A549 (cell line): ENCODE measurements at regions not wholly inside any gene's neighbourhood (a gene's known extent, or its start where the extent isn't known, plus 50 kb on each side); places are given as distances from the start of the nearest gene placed in this dataset.
A peak's percentile ranks its signal among the peaks of the same experiment; 100 is the strongest.

ENCODE experiments used
- ATAC-seq, 2 experiments: fragments of 200-7000 bp in 1 of 2; fragments of >200 bp in 1 of 2; cut with Nextera tagmentation in 1 of 2; cut with Tn5 transposase in 1 of 2; 3 replicates each; pipeline versions ENCODE4 v1.8.0 to v1.9.1; 2018 to 2020; ENCODE audit warnings: mild to moderate bottlenecking in 1 of 2, moderate library complexity in 1 of 2
- CTCF ChIA-PET: fragments of 300-600 bp; sonication (Branson Sonifier 250); formaldehyde crosslinking; extraction: SDS; loops from one replicate; lab custom pipeline; 2021; ENCODE audit warnings: antibody characterized with exemption, inconsistent platforms; lab: Yijun Ruan, JAX
- POLR2A ChIA-PET: fragments of 350-600 bp; formaldehyde crosslinking; extraction: SDS; loops from one replicate; lab custom pipeline; 2021; ENCODE audit warnings: antibody characterized with exemption, inconsistent platforms; lab: Yijun Ruan, JAX
- DNase-seq, 2 experiments: peaks; one replicate each; pipeline versions ENCODE4 v3.0.0 to v3.0.0-alpha.2; 2011 to 2016; ENCODE audit warnings: low read depth in 1 of 2, low spot score in 1 of 2
- FAIRE-seq: peaks from 2 replicates; lab custom pipeline; 2011; peaks lifted over from hg19 to GRCh38; lab: Jason Lieb, UNC
- H3K27ac ChIP-seq, 2 experiments: fragments of >200 bp; sonication (Bioruptor Twin); formaldehyde crosslinking; 3 replicates each; pipeline ENCODE4 v1.5.1; 2016 to 2017
- H3K4me1 ChIP-seq: fragments of >200 bp; sonication (Bioruptor Twin); formaldehyde crosslinking; 3 replicates; pipeline ENCODE4 v1.6.1; 2016
- H3K4me2 ChIP-seq: fragments of >200 bp; sonication (Bioruptor Twin); formaldehyde crosslinking; 3 replicates; pipeline ENCODE4 v1.6.1; 2016
- H3K4me3 ChIP-seq: fragments of >200 bp; sonication (Bioruptor Twin); formaldehyde crosslinking; 3 replicates; pipeline ENCODE4 v1.5.1; 2016
- H3K9me3 ChIP-seq: fragments of >200 bp; sonication (Bioruptor Twin); formaldehyde crosslinking; 3 replicates; pipeline ENCODE4 v1.6.1; 2016
- BCL3 ChIP-seq: fragments of >200 bp; sonication (Bioruptor Twin); formaldehyde crosslinking; IDR thresholded peaks from 3 replicates; pipeline ENCODE4 v1.6.1; 2016
- CBX8 ChIP-seq: fragments of 200-600 bp; sonication (generic); IDR thresholded peaks from 2 replicates; pipeline ENCODE4 v1.6.1; 2016
- ESRRA ChIP-seq: fragments of 150-350 bp; IDR thresholded peaks from 2 replicates; pipeline ENCODE4 v1.6.1; 2014; ENCODE audit warnings: mild to moderate bottlenecking, low read length, borderline replicate concordance
- FOSL2 ChIP-seq, 2 experiments: fragments of 450-650 bp in 1 of 2; fragments of >200 bp in 1 of 2; sonication (Bioruptor Twin) in 1 of 2; formaldehyde crosslinking; IDR thresholded peaks; 2 replicates each; pipeline versions ENCODE4 v1.5.0 to v1.6.1; 2016 to 2020; ENCODE audit warnings: mild to moderate bottlenecking in 1 of 2, moderate library complexity in 1 of 2
- HDAC2 ChIP-seq: fragments of 200-600 bp; sonication (generic); IDR thresholded peaks from 2 replicates; pipeline ENCODE4 v1.6.1; 2016
- HOXA7 ChIP-seq: fragments of 250-450 bp; sonication (Bioruptor Pico); IDR thresholded peaks from 2 replicates; pipeline ENCODE4 v1.5.0; 2020; ENCODE audit warnings: mild to moderate bottlenecking, moderate library complexity
- MAFK ChIP-seq: fragments of 450-650 bp; IDR thresholded peaks from 2 replicates; pipeline ENCODE4 v1.6.1; 2014; ENCODE audit not compliant: partially characterized antibody
- RAD21 ChIP-seq, 2 experiments: fragments of >200 bp in 1 of 2; sonication (Bioruptor Twin) in 1 of 2; formaldehyde crosslinking in 1 of 2; IDR thresholded peaks in 1 of 2; conservative IDR thresholded peaks in 1 of 2; 2 replicates in 1 of 2; 3 replicates in 1 of 2; pipeline ENCODE4 v1.6.1; 2012 to 2018; ENCODE audit warnings: inconsistent platforms in 1 of 2
- REST ChIP-seq: fragments of 200-600 bp; sonication (generic); IDR thresholded peaks from 2 replicates; pipeline ENCODE4 v1.6.1; 2016; ENCODE audit warnings: antibody characterized with exemption, mild to moderate bottlenecking, moderate library complexity
- SMC3 ChIP-seq: fragments of >200 bp; sonication (Bioruptor Twin); formaldehyde crosslinking; IDR thresholded peaks from 3 replicates; pipeline ENCODE4 v1.6.1; 2018; ENCODE audit warnings: inconsistent platforms
- TFCP2L1 ChIP-seq: fragments of 250-450 bp; sonication (Bioruptor Pico); IDR thresholded peaks from 2 replicates; pipeline ENCODE4 v1.5.0; 2021; ENCODE audit warnings: mild to moderate bottlenecking
- USF2 ChIP-seq: fragments of 450-650 bp; IDR thresholded peaks from 2 replicates; pipeline ENCODE4 v1.6.1; 2014; ENCODE audit warnings: antibody characterized with exemption
- ZC3H11A ChIP-seq: fragments of 450-650 bp; IDR thresholded peaks from 2 replicates; pipeline ENCODE4 v1.6.1; 2014; ENCODE audit warnings: antibody characterized with exemption, mild to moderate bottlenecking
- WGBS: methylation state at CpG from one replicate; pipeline ENCODE4 v1.1.6; 2017; ENCODE audit errors: missing lambda C conversion rate; 5-methylcytosine and 5-hydroxymethylcytosine counted together

- DNase-seq (no peak), ATAC-seq (no peak), FAIRE-seq (no peak)
- Histone ChIP-seq H3K4me1 (no peaks in the 10 kb centered on the region), H3K4me3 (no peak overlapping the region), H3K4me2 (no peak overlapping the region), H3K9me3 (no peaks in the 10 kb centered on the region)
- WGBS = 100% methylated on average over 1 of the region's 1 CpG
- POLR2A ChIA-PET = no interaction called here
- TF ChIP-seq CBX8 (no peak), ESRRA (no peak)
- TF ChIP-seq, all 56 proteins: peak for 0
- H3K27ac ChIP-seq = no peak overlapping the region
- CTCF ChIA-PET = no interaction called here
These were observed 361.0 kb upstream of the NECTIN3 start for GRCh38 chr3:110710603-110711002.

GRCh38 chr3:110711130-110711832 is 360.3 kb upstream of the NECTIN3 start:
- no peak overlapping the region for H3K27ac ChIP-seq
- ChIA-PET CTCF (no interaction called here), POLR2A (no interaction called here)
- no peaks in the 10 kb centered on the region for H3K4me1 ChIP-seq
- DNase-seq (no peak), FAIRE-seq (no peak), ATAC-seq (no peak)
- peak; percentile 87 for TF ChIP-seq MAFK
- TF ChIP-seq SMC3 = no peak
- TF ChIP-seq REST = no peak
- H3K4me2 ChIP-seq = no peak overlapping the region
- H3K4me3 ChIP-seq = no peak overlapping the region
- no peaks in the 10 kb centered on the region for H3K9me3 ChIP-seq
- 89% methylated on average over 1 of the region's 1 CpG for WGBS

- H3K4me2 ChIP-seq = no peak overlapping the region
- DNase-seq = no peak
- no peak for FAIRE-seq
- 60% methylated on average over 2 of the region's 2 CpGs for WGBS
- ATAC-seq = no peak
- no peaks in the 10 kb centered on the region for H3K4me1 ChIP-seq
- H3K4me3 ChIP-seq = no peak overlapping the region
- ChIA-PET CTCF (no interaction called here), POLR2A (no interaction called here)
- no peaks in the 10 kb centered on the region for H3K9me3 ChIP-seq
- TF ChIP-seq BCL3 (no peak), HOXA7 (CRISPR knock-in tag) (no peak), FOSL2 (IDR thresholded peaks at IDR 0.05) (no peak), FOSL2 (CRISPR knock-in tag; IDR thresholded peaks at IDR 0.05) (no peak), CBX8 (no peak), USF2 (no peak), ZC3H11A (no peak), RAD21 (conservative IDR thresholded peaks at IDR 0.05 in 1 of 2, IDR thresholded peaks at IDR 0.05 in 1 of 2) (no peak), TFCP2L1 (CRISPR knock-in tag) (no peak), HDAC2 (no peak)
- H3K27ac ChIP-seq = no peak overlapping the region
These were observed 359.6 kb upstream of the NECTIN3 start for GRCh38 chr3:110711851-110712516.
